Renal pelvis (tissue), 1 donor: ENCODE measurements at regions not wholly inside any gene's neighbourhood (a gene's known extent, or its start where the extent isn't known, plus 50 kb on each side); places are given as distances from the start of the nearest gene placed in this dataset.
"Not testable (repeated sequence)": the region's sequence is repeated elsewhere in the genome, so short reads cannot be mapped to it uniquely, and the experiment has no call there.

Experiments used
- DNase-seq: peaks from one replicate; pipeline ENCODE4 v3.0.0-alpha.2; 2013

GRCh38 chr22:22697377-22698117 is 53.1 kb downstream of the GGTLC2 start:
- DNase-seq: no peak

- DNase-seq: no peak
These were observed 53.9 kb downstream of the GGTLC2 start for GRCh38 chr22:22698263-22698750.

GRCh38 chr22:22700631-22701030 is 56.2 kb downstream of the GGTLC2 start:
- no peak for DNase-seq

- not testable (repeated sequence) for DNase-seq
These were observed 57.1 kb downstream of the GGTLC2 start for GRCh38 chr22:22701557-22701956.

GRCh38 chr22:22702237-22703202 is 58.1 kb downstream of the GGTLC2 start:
- no peak for DNase-seq

- DNase-seq: no peak
These were observed 58.8 kb downstream of the GGTLC2 start for GRCh38 chr22:22703203-22703570.

- no peak for DNase-seq
These were observed 59.3 kb downstream of the GGTLC2 start for GRCh38 chr22:22703715-22704114.

GRCh38 chr22:22704156-22704946 is 59.9 kb downstream of the GGTLC2 start:
- no peak for DNase-seq

- no peak for DNase-seq
These were observed 61.1 kb downstream of the GGTLC2 start for GRCh38 chr22:22705328-22706100.

- no peak for DNase-seq
These were observed 62.0 kb downstream of the GGTLC2 start for GRCh38 chr22:22706253-22706915.

- DNase-seq: no peak
These were observed 65.5 kb downstream of the GGTLC2 start for GRCh38 chr22:22709719-22710445.

- no peak for DNase-seq
These were observed 66.5 kb downstream of the GGTLC2 start for GRCh38 chr22:22710719-22711531.

GRCh38 chr22:22711532-22711913 is 67.1 kb downstream of the GGTLC2 start:
- DNase-seq: no peak

- no peak for DNase-seq
These were observed 67.8 kb downstream of the GGTLC2 start for GRCh38 chr22:22712092-22712658.

GRCh38 chr22:22712666-22713365 is 68.4 kb downstream of the GGTLC2 start:
- DNase-seq: no peak

- no peak for DNase-seq
These were observed 69.0 kb downstream of the GGTLC2 start for GRCh38 chr22:22713416-22713815.

- DNase-seq: no peak
These were observed 70.4 kb downstream of the GGTLC2 start for GRCh38 chr22:22714600-22715335.
